ENCODE measurements at regions not wholly inside any gene's neighbourhood (a gene's known extent, or its start where the extent isn't known, plus 50 kb on each side); places are given as distances from the start of the nearest gene placed in this dataset.

- no peaks in the 10 kb centered on the region for H3K27me3 ChIP-seq (ENCODE audit: insufficient read depth, low read depth, low read length)
- H3K79me2 ChIP-seq (replicated peaks; ENCODE audit: insufficient read depth, low read length): no peaks in the 10 kb centered on the region
- no peak overlapping the region for H2AFZ ChIP-seq (ENCODE audit: low read depth, low read length)
- no peaks in the 10 kb centered on the region for H3K9me3 ChIP-seq (ENCODE audit: low read length)
- no peaks in the 10 kb centered on the region for H3F3A ChIP-seq (ENCODE audit: insufficient read depth, low read length, poor library complexity, severe bottlenecking)
- no peak overlapping the region for H3K4me2 ChIP-seq (ENCODE audit: low read length)
- no peaks in the 10 kb centered on the region for H3K36me3 ChIP-seq (ENCODE audit: insufficient read depth, low read length)
- H3K27ac ChIP-seq (ENCODE audit: low read length): no peak overlapping the region
- no peak overlapping the region for H3K4me3 ChIP-seq (ENCODE audit: low read length)
- no peaks in the 10 kb centered on the region for H3K9me2 ChIP-seq (ENCODE audit: insufficient read depth, low read length)
- TF ChIP-seq EP300 (conservative IDR thresholded peaks at IDR 0.05; ENCODE audit: poor library complexity, severe bottlenecking) (no peak), EZH2 (IDR thresholded peaks at IDR 0.05; ENCODE audit: borderline replicate concordance, insufficient read depth, low read length, poor library complexity, severe bottlenecking) (no peak), CTCF (IDR thresholded peaks at IDR 0.05; ENCODE audit: poor library complexity, severe bottlenecking) (no peak), RAD21 (conservative IDR thresholded peaks at IDR 0.05) (no peak), POLR2AphosphoS5 (IDR thresholded peaks at IDR 0.05) (no peak), TAF1 (IDR thresholded peaks at IDR 0.05; ENCODE audit: low read depth) (no peak), MXI1 (conservative IDR thresholded peaks at IDR 0.05; ENCODE audit: poor library complexity, severe bottlenecking) (no peak)
- no peak overlapping the region for H3K9ac ChIP-seq (ENCODE audit: low read length)
- H4K20me1 ChIP-seq (ENCODE audit: insufficient read depth): no peaks in the 10 kb centered on the region
Observed at GRCh38 chr6:27061235-27061993, 186.1 kb upstream of the PRSS16 start.

- no peak overlapping the region for H3K9ac ChIP-seq (ENCODE audit: low read length)
- H3K27ac ChIP-seq (ENCODE audit: low read length): no peak overlapping the region
- H3F3A ChIP-seq (ENCODE audit: insufficient read depth, low read length, poor library complexity, severe bottlenecking): no peaks in the 10 kb centered on the region
- H2AFZ ChIP-seq (ENCODE audit: low read depth, low read length): no peak overlapping the region
- H3K4me3 ChIP-seq (ENCODE audit: low read length): no peak overlapping the region
- no peaks in the 10 kb centered on the region for H3K9me3 ChIP-seq (ENCODE audit: low read length)
- H4K20me1 ChIP-seq (ENCODE audit: insufficient read depth): no peaks in the 10 kb centered on the region
- no peaks in the 10 kb centered on the region for H3K9me2 ChIP-seq (ENCODE audit: insufficient read depth, low read length)
- no peaks in the 10 kb centered on the region for H3K36me3 ChIP-seq (ENCODE audit: insufficient read depth, low read length)
- TF ChIP-seq CTCF (IDR thresholded peaks at IDR 0.05; ENCODE audit: poor library complexity, severe bottlenecking) (no peak), REST (IDR thresholded peaks at IDR 0.05; ENCODE audit: borderline replicate concordance) (no peak), TAF1 (IDR thresholded peaks at IDR 0.05; ENCODE audit: low read depth) (no peak), EP300 (conservative IDR thresholded peaks at IDR 0.05; ENCODE audit: poor library complexity, severe bottlenecking) (no peak), POLR2AphosphoS5 (IDR thresholded peaks at IDR 0.05) (no peak)
- no peaks in the 10 kb centered on the region for H3K79me2 ChIP-seq (replicated peaks; ENCODE audit: insufficient read depth, low read length)
- H3K4me2 ChIP-seq (ENCODE audit: low read length): no peak overlapping the region
- no peaks in the 10 kb centered on the region for H3K27me3 ChIP-seq (ENCODE audit: insufficient read depth, low read depth, low read length)
Observed at GRCh38 chr6:27062755-27063154, 184.7 kb upstream of the PRSS16 start.
